Prostate gland (tissue), 2 donors: ENCODE measurements at regions not wholly inside any gene's neighbourhood (a gene's known extent, or its start where the extent isn't known, plus 50 kb on each side); places are given as distances from the start of the nearest gene placed in this dataset.

Experiments
- DNase-seq: peaks from one replicate; pipeline ENCODE4 v3.0.0-alpha.2; 2019; ENCODE audit warnings: low spot score
- H3K27ac ChIP-seq, 2 donors: fragments of 200-600 bp; sonication (generic); 2 replicates each; pipeline ENCODE4 v1.5.1; 2017 to 2019
- H3K27me3 ChIP-seq: fragments of 200-600 bp; sonication (generic); replicated peaks from 2 replicates; pipeline ENCODE4 v1.5.1; 2019; ENCODE audit not compliant: insufficient read depth
- H3K36me3 ChIP-seq, 2 donors: fragments of 200-600 bp; sonication (generic); 1 replicate in 1 of 2; 2 replicates in 1 of 2; pipeline versions ENCODE4 v1.5.1 to v1.8.1; 2017 to 2019
- H3K4me1 ChIP-seq: fragments of 200-600 bp; sonication (generic); replicated peaks from 2 replicates; pipeline ENCODE4 v1.5.1; 2019
- H3K4me3 ChIP-seq, 2 donors: fragments of 200-600 bp; sonication (generic); 2 replicates each; pipeline ENCODE4 v1.5.1; 2017 to 2019
- H3K9me3 ChIP-seq: fragments of 200-600 bp; sonication (generic); 2 replicates; pipeline ENCODE4 v1.5.1; 2017
- POLR2A ChIP-seq: fragments of 450-650 bp; IDR thresholded peaks from one replicate; pipeline ENCODE4 v1.6.1; 2016; ENCODE audit warnings: antibody characterized with exemption, mild to moderate bottlenecking
- POLR2AphosphoS5 ChIP-seq: sonication (generic); formaldehyde crosslinking; IDR thresholded peaks from one replicate; pipeline ENCODE4 v1.6.1; 2017; ENCODE audit warnings: antibody characterized with exemption
- WGBS: methylation state at CpG from one replicate; pipeline ENCODE4 v1.1.5; 2018; 5-methylcytosine and 5-hydroxymethylcytosine counted together
- intact Hi-C: fragments of 100-400 bp; cut with DNase I; formaldehyde crosslinking; loops from one replicate; pipeline ENCODE4 v1.14.2; 2022
- TF ChIP-seq, protein P1 (sequence below), 4 experiments: fragments of 200-600 bp in 2 of 4; fragments of 450-650 bp in 2 of 4; sonication (generic) in 2 of 4; IDR thresholded peaks; 1 replicate in 3 of 4; 2 replicates in 1 of 4; pipeline ENCODE4 v1.5.1; 2016 to 2019; ENCODE audit warnings: antibody characterized with exemption in 4 of 4, mild to moderate bottlenecking in 2 of 4, moderate library complexity in 2 of 4

DNA sequence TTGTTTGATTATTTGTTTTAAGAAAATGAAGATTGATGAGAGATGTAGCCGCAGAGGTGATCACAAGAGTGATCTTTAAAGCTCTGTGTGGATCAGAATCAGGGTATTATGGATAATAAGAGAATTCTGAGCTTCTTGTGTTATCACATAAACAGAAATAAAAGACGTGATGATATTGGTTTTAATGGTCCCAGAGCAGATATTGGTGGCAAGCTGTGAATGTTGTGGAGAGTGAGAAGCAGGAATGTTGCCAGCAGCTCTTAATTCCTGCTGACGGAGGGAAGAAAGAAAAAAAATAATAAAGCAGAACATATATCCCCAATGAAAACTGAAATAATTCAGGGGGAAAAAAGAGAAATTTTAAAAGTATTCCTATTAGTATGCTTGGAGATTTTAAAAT is 1015.9 kb downstream of the PCDH18 start:
- Histone ChIP-seq H3K27me3 (no peaks in the 10 kb centered on the region), H3K9me3 (no peaks in the 10 kb centered on the region), H3K27ac (no peak overlapping the region), H3K4me3 (no peak overlapping the region), H3K36me3 (no peaks in the 10 kb centered on the region), H3K4me1 (no peaks in the 10 kb centered on the region)
- WGBS, result 52% methylated on average over 3 of the region's 3 CpGs
- TF ChIP-seq, protein P1, sequence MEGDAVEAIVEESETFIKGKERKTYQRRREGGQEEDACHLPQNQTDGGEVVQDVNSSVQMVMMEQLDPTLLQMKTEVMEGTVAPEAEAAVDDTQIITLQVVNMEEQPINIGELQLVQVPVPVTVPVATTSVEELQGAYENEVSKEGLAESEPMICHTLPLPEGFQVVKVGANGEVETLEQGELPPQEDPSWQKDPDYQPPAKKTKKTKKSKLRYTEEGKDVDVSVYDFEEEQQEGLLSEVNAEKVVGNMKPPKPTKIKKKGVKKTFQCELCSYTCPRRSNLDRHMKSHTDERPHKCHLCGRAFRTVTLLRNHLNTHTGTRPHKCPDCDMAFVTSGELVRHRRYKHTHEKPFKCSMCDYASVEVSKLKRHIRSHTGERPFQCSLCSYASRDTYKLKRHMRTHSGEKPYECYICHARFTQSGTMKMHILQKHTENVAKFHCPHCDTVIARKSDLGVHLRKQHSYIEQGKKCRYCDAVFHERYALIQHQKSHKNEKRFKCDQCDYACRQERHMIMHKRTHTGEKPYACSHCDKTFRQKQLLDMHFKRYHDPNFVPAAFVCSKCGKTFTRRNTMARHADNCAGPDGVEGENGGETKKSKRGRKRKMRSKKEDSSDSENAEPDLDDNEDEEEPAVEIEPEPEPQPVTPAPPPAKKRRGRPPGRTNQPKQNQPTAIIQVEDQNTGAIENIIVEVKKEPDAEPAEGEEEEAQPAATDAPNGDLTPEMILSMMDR (IDR thresholded peaks at IDR 0.05), result no peak
- TF ChIP-seq POLR2AphosphoS5 (no peak), POLR2A (no peak)
- intact Hi-C loops, result no loop called here
- no peak for DNase-seq

DNA sequence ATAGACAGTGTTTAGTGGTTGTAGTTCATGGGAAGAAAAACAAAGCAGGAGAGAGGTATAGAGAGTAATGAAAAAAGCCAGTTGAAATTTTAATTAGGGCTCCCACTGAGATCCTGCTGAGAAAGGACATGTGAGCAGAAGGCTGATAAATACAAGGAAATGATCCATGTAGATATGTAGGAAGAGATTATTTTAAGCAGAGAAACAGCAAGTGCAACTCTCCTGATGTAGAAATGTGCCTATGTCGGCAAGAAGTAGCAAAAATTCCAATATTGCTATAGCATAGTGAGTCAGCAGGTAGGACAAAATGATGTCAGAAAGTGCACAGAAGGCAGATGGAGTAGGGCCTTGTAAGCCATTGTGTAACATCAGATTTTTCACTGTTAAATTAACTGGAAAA is 1027.3 kb downstream of the PCDH18 start:
- 84% methylated on average over 1 of the region's 1 CpG for WGBS
- no peak overlapping the region for H3K27ac ChIP-seq

DNA sequence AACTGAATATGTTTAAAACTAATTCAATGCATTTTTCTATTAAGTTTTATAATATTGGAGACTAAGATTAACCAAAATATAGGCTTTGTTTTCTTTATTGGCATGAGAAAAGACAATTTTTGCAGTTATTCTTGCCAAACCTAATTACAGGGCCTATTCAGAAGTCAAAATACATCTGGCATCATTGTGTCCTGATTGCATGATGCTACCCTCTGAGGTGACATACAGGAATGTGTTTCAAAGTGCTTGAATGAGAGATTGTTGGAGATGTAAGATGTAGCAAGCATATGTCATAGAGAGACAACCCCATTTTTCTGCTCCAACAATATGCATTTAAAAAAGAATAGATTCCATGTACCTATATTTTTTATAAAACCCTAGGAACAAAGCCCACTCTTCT is 1036.4 kb downstream of the PCDH18 start:
- TF ChIP-seq, protein P1 (IDR thresholded peaks at IDR 0.05), result no peak
- TF ChIP-seq POLR2AphosphoS5 (no peak), POLR2A (no peak)
- no peaks in the 10 kb centered on the region for H3K4me1 ChIP-seq
- H3K4me3 ChIP-seq, result no peak overlapping the region
- intact Hi-C loops, result no loop called here
- DNase-seq, result no peak
- no peaks in the 10 kb centered on the region for H3K9me3 ChIP-seq
- H3K36me3 ChIP-seq, result no peaks in the 10 kb centered on the region
- H3K27ac ChIP-seq, result no peak overlapping the region
- no peaks in the 10 kb centered on the region for H3K27me3 ChIP-seq

More for the DNA sequence above, 1027.3 kb downstream of the PCDH18 start:
- no peaks in the 10 kb centered on the region for H3K36me3 ChIP-seq
- H3K9me3 ChIP-seq, result no peaks in the 10 kb centered on the region
- H3K27me3 ChIP-seq, result no peaks in the 10 kb centered on the region
- intact Hi-C loops, result no loop called here
- DNase-seq, result no peak
- TF ChIP-seq, protein P1 (IDR thresholded peaks at IDR 0.05), result no peak
- no peak for TF ChIP-seq POLR2AphosphoS5
- no peak for TF ChIP-seq POLR2A
- H3K4me1 ChIP-seq, result no peaks in the 10 kb centered on the region
- no peak overlapping the region for H3K4me3 ChIP-seq

DNA sequence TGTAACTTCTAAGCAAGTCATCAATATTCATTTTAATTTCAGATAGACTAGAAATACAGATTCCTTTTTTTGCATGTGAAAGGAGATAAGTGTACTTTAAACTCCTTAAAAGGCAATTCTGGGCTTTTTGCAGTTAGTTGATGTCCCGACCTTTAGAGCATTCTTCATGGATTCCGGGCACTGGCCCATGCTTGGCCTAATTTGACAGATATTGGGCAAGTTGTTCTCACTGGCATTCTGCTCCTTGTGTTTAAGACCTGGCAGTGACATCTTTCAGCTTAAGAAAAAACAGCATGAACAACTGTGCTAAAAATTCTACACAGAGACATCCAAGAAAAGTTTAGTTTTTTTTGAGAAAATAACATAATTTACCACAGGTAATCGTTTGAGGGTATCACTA is 1037.2 kb downstream of the PCDH18 start:
- no peak overlapping the region for H3K4me3 ChIP-seq
- TF ChIP-seq, protein P1 (IDR thresholded peaks at IDR 0.05), result no peak
- TF ChIP-seq POLR2AphosphoS5 (no peak), POLR2A (no peak)
- no peak overlapping the region for H3K27ac ChIP-seq
- H3K36me3 ChIP-seq, result no peaks in the 10 kb centered on the region
- WGBS, result 27% methylated on average over 3 of the region's 3 CpGs
- no peaks in the 10 kb centered on the region for H3K4me1 ChIP-seq
- no peak for DNase-seq
- no peaks in the 10 kb centered on the region for H3K27me3 ChIP-seq
- H3K9me3 ChIP-seq, result no peaks in the 10 kb centered on the region
- intact Hi-C loops, result no loop called here

DNA sequence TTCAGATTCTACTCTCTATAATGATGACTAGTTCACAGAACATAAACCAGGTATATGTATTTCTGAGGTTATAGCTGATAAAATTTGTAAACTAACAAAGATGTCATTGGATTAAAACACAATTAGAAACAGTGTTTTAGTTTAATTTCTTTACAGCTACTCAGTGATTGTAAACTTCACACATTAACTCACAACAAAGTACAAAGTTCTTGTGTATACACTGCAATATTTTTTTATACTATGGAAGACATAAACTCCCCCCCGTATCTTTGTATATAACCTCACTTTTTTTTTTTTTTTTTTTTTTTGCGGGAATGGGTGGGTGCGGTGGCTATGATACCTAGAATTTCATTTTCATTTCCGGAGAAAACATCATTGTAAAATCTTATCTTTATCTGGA is 1043.2 kb downstream of the PCDH18 start:
- 65% methylated on average over 4 of the region's 4 CpGs for WGBS
- Histone ChIP-seq H3K27ac (no peak overlapping the region), H3K9me3 (no peaks in the 10 kb centered on the region), H3K27me3 (no peaks in the 10 kb centered on the region), H3K36me3 (no peaks in the 10 kb centered on the region), H3K4me1 (no peaks in the 10 kb centered on the region), H3K4me3 (no peak overlapping the region)
- TF ChIP-seq POLR2A, result no peak
- TF ChIP-seq, protein P1 (IDR thresholded peaks at IDR 0.05), result no peak
- no peak for TF ChIP-seq POLR2AphosphoS5
- no peak for DNase-seq
- intact Hi-C loops, result no loop called here
